Lower leg skin (tissue), 3 donors: ENCODE measurements at regions not wholly inside any gene's neighbourhood (a gene's known extent, or its start where the extent isn't known, plus 50 kb on each side); places are given as distances from the start of the nearest gene placed in this dataset.

Experiments used
- POLR2A ChIP-seq, 2 donors: fragments of 450-650 bp; IDR thresholded peaks; one replicate each; pipeline ENCODE4 v1.6.1; 2016 to 2017; ENCODE audit warnings: antibody characterized with exemption in 2 of 2, mild to moderate bottlenecking in 1 of 2, moderate library complexity in 1 of 2
- TF ChIP-seq, protein P1 (sequence below), 3 donors: fragments of 450-650 bp; IDR thresholded peaks; one replicate each; pipeline ENCODE4 v1.5.1; 2016; ENCODE audit warnings: antibody characterized with exemption in 3 of 3, mild to moderate bottlenecking in 3 of 3, moderate library complexity in 2 of 3

DNA sequence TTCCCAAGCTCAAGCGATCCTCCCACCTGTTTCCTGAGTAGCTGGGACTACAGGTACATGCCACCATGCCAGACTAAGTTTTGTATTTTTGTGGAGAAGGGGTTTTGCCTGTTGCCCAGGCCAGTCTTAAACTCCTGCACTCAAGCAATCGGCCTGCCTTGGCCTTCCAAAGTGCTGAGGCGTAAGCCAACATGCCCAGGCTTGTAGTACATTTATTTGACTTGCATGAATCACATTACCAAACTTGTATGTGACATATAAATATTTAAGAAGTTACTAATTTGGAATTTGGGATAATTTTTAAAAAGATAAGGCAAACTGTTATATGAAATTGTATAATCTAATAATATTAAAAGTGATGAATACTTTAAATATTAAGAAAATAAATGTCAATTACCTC lies 157.6 kb downstream of the MCHR2 start:
- no peak for TF ChIP-seq POLR2A (IDR thresholded peaks at IDR 0.05)
- TF ChIP-seq, protein P1, sequence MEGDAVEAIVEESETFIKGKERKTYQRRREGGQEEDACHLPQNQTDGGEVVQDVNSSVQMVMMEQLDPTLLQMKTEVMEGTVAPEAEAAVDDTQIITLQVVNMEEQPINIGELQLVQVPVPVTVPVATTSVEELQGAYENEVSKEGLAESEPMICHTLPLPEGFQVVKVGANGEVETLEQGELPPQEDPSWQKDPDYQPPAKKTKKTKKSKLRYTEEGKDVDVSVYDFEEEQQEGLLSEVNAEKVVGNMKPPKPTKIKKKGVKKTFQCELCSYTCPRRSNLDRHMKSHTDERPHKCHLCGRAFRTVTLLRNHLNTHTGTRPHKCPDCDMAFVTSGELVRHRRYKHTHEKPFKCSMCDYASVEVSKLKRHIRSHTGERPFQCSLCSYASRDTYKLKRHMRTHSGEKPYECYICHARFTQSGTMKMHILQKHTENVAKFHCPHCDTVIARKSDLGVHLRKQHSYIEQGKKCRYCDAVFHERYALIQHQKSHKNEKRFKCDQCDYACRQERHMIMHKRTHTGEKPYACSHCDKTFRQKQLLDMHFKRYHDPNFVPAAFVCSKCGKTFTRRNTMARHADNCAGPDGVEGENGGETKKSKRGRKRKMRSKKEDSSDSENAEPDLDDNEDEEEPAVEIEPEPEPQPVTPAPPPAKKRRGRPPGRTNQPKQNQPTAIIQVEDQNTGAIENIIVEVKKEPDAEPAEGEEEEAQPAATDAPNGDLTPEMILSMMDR (IDR thresholded peaks at IDR 0.05): no peak
